ENCODE measurements at regions not wholly inside any gene's neighbourhood (a gene's known extent, or its start where the extent isn't known, plus 50 kb on each side); places are given as distances from the start of the nearest gene placed in this dataset.

DNA sequence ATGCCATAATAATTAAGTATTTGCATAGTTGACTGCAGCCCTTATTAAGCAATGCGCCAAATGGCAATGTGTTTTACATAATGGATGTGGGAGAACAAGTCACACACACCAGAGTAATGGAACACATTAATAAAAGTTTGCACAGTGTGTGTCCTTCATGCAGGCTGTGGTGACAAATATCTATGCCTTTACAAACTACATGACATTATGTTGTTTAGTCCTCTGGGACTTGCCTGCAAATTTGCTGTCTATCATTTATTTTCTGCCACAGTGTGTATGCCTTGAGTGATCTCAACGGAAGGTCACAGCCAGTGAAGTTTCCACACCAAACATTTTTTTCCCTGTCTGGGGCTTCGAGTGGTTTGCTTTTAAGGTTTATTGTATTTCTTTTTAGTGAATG lies 175.2 kb upstream of the TMEFF2 start:
- no peak overlapping the region for H3K4me3 ChIP-seq (ENCODE audit: severe bottlenecking)
- no peaks in the 10 kb centered on the region for H3K27me3 ChIP-seq (ENCODE audit: insufficient read depth, poor library complexity, severe bottlenecking)
- H3K9me3 ChIP-seq (ENCODE audit: severe bottlenecking), result no peaks in the 10 kb centered on the region
- DNase-seq (ENCODE audit: low spot score) (no peak), ATAC-seq (ENCODE audit: low read depth) (no peak)
- no peak for TF ChIP-seq CTCF (IDR thresholded peaks at IDR 0.05; ENCODE audit: poor library complexity, severe bottlenecking)
- no peak overlapping the region for H3K27ac ChIP-seq (ENCODE audit: poor library complexity, severe bottlenecking)
- no peaks in the 10 kb centered on the region for H3K36me3 ChIP-seq (ENCODE audit: low read depth)
- no peaks in the 10 kb centered on the region for H3K4me1 ChIP-seq (ENCODE audit: insufficient read depth, poor library complexity, severe bottlenecking)

- TF ChIP-seq CTCF (IDR thresholded peaks at IDR 0.05; ENCODE audit: poor library complexity, severe bottlenecking), result no peak
- DNase-seq (ENCODE audit: low spot score) (no peak), ATAC-seq (ENCODE audit: low read depth) (no peak)
- Histone ChIP-seq H3K9me3 (ENCODE audit: severe bottlenecking) (no peaks in the 10 kb centered on the region), H3K4me3 (ENCODE audit: severe bottlenecking) (no peak overlapping the region), H3K27ac (ENCODE audit: poor library complexity, severe bottlenecking) (no peak overlapping the region), H3K27me3 (ENCODE audit: insufficient read depth, poor library complexity, severe bottlenecking) (no peaks in the 10 kb centered on the region), H3K36me3 (ENCODE audit: low read depth) (no peaks in the 10 kb centered on the region), H3K4me1 (ENCODE audit: insufficient read depth, poor library complexity, severe bottlenecking) (no peaks in the 10 kb centered on the region)
These were observed 162.5 kb upstream of the TMEFF2 start for GRCh38 chr2:192357217-192357616.

DNA sequence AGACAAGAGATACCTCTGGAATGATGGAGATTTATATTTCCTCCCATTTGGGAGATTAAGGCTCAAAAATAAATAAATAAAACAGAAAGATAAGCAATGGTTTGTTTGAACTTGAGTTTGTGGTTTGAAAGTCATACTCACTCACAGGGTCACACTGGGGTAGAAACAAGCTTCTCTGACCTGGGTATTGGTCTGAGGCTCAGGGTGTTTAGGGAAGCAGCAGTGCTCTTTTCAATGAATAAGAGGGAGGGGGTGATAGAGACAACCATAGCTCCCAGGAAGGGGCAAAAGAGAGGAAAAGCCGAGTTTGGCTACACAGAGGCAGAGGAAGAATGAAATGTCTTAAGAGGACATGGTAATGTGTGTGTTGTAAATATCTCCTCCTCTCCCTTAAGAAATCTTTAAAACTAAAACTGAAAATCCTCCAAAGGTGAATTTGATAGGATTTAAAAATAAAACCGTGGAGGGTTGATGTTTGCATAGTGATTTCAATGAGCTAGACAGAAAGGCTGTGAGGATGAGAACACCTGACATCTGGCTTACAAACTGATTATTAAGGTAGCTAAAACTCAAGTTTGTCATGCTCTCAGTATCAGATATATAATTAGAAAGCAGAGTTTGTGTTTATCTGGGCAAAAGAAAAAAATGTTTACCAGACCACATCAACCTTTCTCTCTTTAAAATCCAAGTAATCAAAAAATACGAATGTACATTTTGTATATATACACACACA lies 159.9 kb upstream of the TMEFF2 start:
- Histone ChIP-seq H3K4me1 (ENCODE audit: insufficient read depth, poor library complexity, severe bottlenecking) (no peaks in the 10 kb centered on the region), H3K36me3 (ENCODE audit: low read depth) (no peaks in the 10 kb centered on the region), H3K27ac (ENCODE audit: poor library complexity, severe bottlenecking) (no peak overlapping the region), H3K4me3 (ENCODE audit: severe bottlenecking) (no peak overlapping the region), H3K27me3 (ENCODE audit: insufficient read depth, poor library complexity, severe bottlenecking) (no peaks in the 10 kb centered on the region), H3K9me3 (ENCODE audit: severe bottlenecking) (no peaks in the 10 kb centered on the region)
- no peak for ATAC-seq (ENCODE audit: low read depth)
- DNase-seq (ENCODE audit: low spot score), result no peak
- no peak for TF ChIP-seq CTCF (IDR thresholded peaks at IDR 0.05; ENCODE audit: poor library complexity, severe bottlenecking)

- Histone ChIP-seq H3K9me3 (ENCODE audit: severe bottlenecking) (no peaks in the 10 kb centered on the region), H3K27me3 (ENCODE audit: insufficient read depth, poor library complexity, severe bottlenecking) (no peaks in the 10 kb centered on the region), H3K27ac (ENCODE audit: poor library complexity, severe bottlenecking) (no peak overlapping the region), H3K36me3 (ENCODE audit: low read depth) (no peaks in the 10 kb centered on the region), H3K4me3 (ENCODE audit: severe bottlenecking) (no peak overlapping the region), H3K4me1 (ENCODE audit: insufficient read depth, poor library complexity, severe bottlenecking) (no peaks in the 10 kb centered on the region)
- DNase-seq (ENCODE audit: low spot score) (no peak), ATAC-seq (ENCODE audit: low read depth) (no peak)
- TF ChIP-seq CTCF (IDR thresholded peaks at IDR 0.05; ENCODE audit: poor library complexity, severe bottlenecking), result no peak
These were observed 152.8 kb upstream of the TMEFF2 start for GRCh38 chr2:192347542-192347941.

DNA sequence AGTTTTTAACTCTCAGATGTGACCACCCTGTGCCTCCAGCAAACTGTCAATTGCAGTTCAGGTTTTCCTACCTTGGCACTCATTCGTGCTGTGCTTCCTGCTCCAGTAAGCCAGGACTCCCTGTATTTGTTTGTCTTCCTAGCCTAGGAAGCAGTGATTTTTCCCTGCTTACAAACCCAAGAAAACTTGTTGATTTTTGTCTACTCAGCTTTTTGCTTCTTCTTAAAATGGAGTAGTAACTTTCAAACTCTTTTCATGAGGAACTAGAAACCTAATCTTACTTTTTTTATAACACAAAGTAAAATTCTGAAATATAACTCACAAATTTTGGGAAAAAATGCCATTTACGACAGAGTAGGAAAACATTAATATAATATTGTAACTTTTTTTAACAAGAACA lies 150.6 kb upstream of the TMEFF2 start:
- ATAC-seq (ENCODE audit: low read depth) (no peak), DNase-seq (ENCODE audit: low spot score) (no peak)
- Histone ChIP-seq H3K27me3 (ENCODE audit: insufficient read depth, poor library complexity, severe bottlenecking) (no peaks in the 10 kb centered on the region), H3K4me3 (ENCODE audit: severe bottlenecking) (no peak overlapping the region), H3K4me1 (ENCODE audit: insufficient read depth, poor library complexity, severe bottlenecking) (no peaks in the 10 kb centered on the region), H3K27ac (ENCODE audit: poor library complexity, severe bottlenecking) (no peak overlapping the region), H3K36me3 (ENCODE audit: low read depth) (no peaks in the 10 kb centered on the region), H3K9me3 (ENCODE audit: severe bottlenecking) (no peaks in the 10 kb centered on the region)
- no peak for TF ChIP-seq CTCF (IDR thresholded peaks at IDR 0.05; ENCODE audit: poor library complexity, severe bottlenecking)
